ENCODE measurements at regions not wholly inside any gene's neighbourhood (a gene's known extent, or its start where the extent isn't known, plus 50 kb on each side); places are given as distances from the start of the nearest gene placed in this dataset.

DNA sequence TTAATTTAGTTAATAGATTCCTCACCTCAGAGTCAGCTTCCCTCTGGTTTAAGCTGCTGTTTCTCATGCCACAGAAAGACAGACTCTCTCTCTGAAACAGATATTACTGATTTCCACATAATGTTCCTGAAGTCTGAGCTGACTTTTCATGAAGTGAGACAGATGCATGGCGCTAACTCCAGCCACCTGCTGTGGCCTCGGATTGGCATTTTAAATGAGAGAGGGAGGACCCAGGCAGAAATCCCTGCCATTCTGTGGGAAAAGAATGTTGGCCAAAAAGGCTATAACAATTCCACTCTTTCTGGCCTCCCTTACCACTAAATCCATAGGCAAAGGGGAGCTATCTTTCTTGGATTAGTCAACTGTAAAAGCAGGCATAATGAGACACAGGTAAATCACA lies 354.1 kb upstream of the CDH4 start:
- Histone ChIP-seq H2AFZ (ENCODE audit: low read length) (no peak overlapping the region), H3K79me2 (ENCODE audit: control insufficient read depth in 1 of 2, insufficient read depth in 2 of 2, low read length in 2 of 2) (no peaks in the 10 kb centered on the region), H3K27ac (ENCODE audit: low read depth, low read length) (no peak overlapping the region), H3K4me1 (replicated peaks in 1 of 4; ENCODE audit: control insufficient read depth in 3 of 4, insufficient read depth in 4 of 4, low read length in 3 of 4) (peaks cover 0 to 20% (median 8%) of the 10 kb centered on the region in 4 experiments; a peak in 5 of 7 replicates), H3K4me3 (ENCODE audit: extremely low read depth in 1 of 4, insufficient read depth in 2 of 4, low read depth in 3 of 4, low read length in 4 of 4) (no peak overlapping the region), H3K36me3 (ENCODE audit: control insufficient read depth in 2 of 4, insufficient read depth in 4 of 4, low read length in 3 of 4) (no peaks in the 10 kb centered on the region), H3K4me2 (ENCODE audit: insufficient read depth in 1 of 2, low read depth in 2 of 2, low read length in 2 of 2) (peak overlapping the region; percentile 24 to 38; a peak in 2 of 4 replicates), H3K18ac (ENCODE audit: extremely low read depth, low read length) (no peak overlapping the region), H3K14ac (ENCODE audit: insufficient read length) (no peak overlapping the region), H4K5ac (ENCODE audit: insufficient read length, low read depth, low read length) (no peak overlapping the region), H2BK5ac (ENCODE audit: low read depth, low read length) (no peak overlapping the region), H3K23ac (ENCODE audit: insufficient read length) (no peak overlapping the region), H3K23me2 (ENCODE audit: low read depth, low read length) (peaks cover 5% of the 10 kb centered on the region; the same call in 1 of the 2 replicates), H3K56ac (replicated peaks; ENCODE audit: insufficient read length, low read depth, low read length) (no peak overlapping the region), H2BK120ac (replicated peaks; ENCODE audit: low read depth, low read length) (no peak overlapping the region), H4K20me1 (replicated peaks in 1 of 2; ENCODE audit: control insufficient read depth in 1 of 2, insufficient read depth in 2 of 2, low read length in 2 of 2) (peaks cover 0 to 4% of the 10 kb centered on the region in 2 experiments), H2AK5ac (ENCODE audit: low read depth, low read length) (no peak overlapping the region), H3K79me1 (ENCODE audit: low read depth, low read length) (no peaks in the 10 kb centered on the region), H3K4ac (replicated peaks; ENCODE audit: insufficient read length, low read depth, low read length) (no peak overlapping the region), H2BK12ac (ENCODE audit: low read depth, low read length) (no peak overlapping the region), H3K9me3 (ENCODE audit: insufficient read depth in 2 of 2, low read depth in 1 of 2, low read length in 1 of 2) (peaks cover 0 to 2% of the 10 kb centered on the region in 2 experiments; a peak in 1 of 4 replicates), H4K8ac (ENCODE audit: extremely low read depth, insufficient read depth, low read length) (no peak overlapping the region), H3K27me3 (replicated peaks in 1 of 4; ENCODE audit: control insufficient read depth in 3 of 4, extremely low read depth in 1 of 4, insufficient read depth in 3 of 4, low read length in 3 of 4) (no peaks in the 10 kb centered on the region; a peak in 2 of 7 replicates), H3K9ac (replicated peaks in 1 of 4; ENCODE audit: extremely low read depth in 1 of 4, low read depth in 3 of 4, low read length in 3 of 4) (no peak overlapping the region), H2BK15ac (ENCODE audit: low read length) (no peak overlapping the region), H2BK20ac (ENCODE audit: low read length) (no peak overlapping the region), H4K91ac (replicated peaks; ENCODE audit: insufficient read length, low read length) (no peak overlapping the region)
- TF ChIP-seq POLR2A (IDR thresholded peaks at IDR 0.05; ENCODE audit: control extremely low read depth in 1 of 2, low read depth in 2 of 2, low read length in 2 of 2) (no peak), SUZ12 (IDR thresholded peaks at IDR 0.05; ENCODE audit: low read length) (no peak), TCF12 (IDR thresholded peaks at IDR 0.05; ENCODE audit: low read depth, low read length) (no peak)
- POLR2A ChIA-PET (ENCODE audit: partially characterized antibody): interaction anchor here (1.0 kb wide), 1 partner anchor 10 kb away, joined by 3 read pairs; no protein-coding TSS in a partner anchor
- 23% methylated on average over 2 of the region's 2 CpGs; no CpG with 5 or more reads in 1 of the 2 experiments for WGBS, 2 experiments (ENCODE audit: extremely low coverage in 1 of 2, insufficient coverage in 1 of 2, insufficient read length in 1 of 2, insufficient replicate concordance in 2 of 2, low coverage in 1 of 2, low lambda C conversion rate in 2 of 2, missing lambda C conversion rate in 1 of 2)
- FAIRE-seq: no peak
- CTCF ChIA-PET (ENCODE audit: partially characterized antibody): interaction anchor here (0.8 to 1.6 kb wide), 3 partner anchors 23 to 687 kb away, joined by 3 to 4 read pairs (median 4); no protein-coding TSS in a partner anchor
- DNase-seq (ENCODE audit: low read depth in 1 of 2, low spot score in 2 of 2): no peak

All from H1 (cell line).